ENCODE measurements at regions not wholly inside any gene's neighbourhood (a gene's known extent, or its start where the extent isn't known, plus 50 kb on each side); places are given as distances from the start of the nearest gene placed in this dataset.
A peak's percentile ranks its signal among the peaks of the same experiment; 100 is the strongest.

- DNase-seq (ENCODE audit: low read depth) = no peak
Measured at GRCh38 chr6:134523051-134523450, 205.1 kb upstream of the SGK1 start.

DNA sequence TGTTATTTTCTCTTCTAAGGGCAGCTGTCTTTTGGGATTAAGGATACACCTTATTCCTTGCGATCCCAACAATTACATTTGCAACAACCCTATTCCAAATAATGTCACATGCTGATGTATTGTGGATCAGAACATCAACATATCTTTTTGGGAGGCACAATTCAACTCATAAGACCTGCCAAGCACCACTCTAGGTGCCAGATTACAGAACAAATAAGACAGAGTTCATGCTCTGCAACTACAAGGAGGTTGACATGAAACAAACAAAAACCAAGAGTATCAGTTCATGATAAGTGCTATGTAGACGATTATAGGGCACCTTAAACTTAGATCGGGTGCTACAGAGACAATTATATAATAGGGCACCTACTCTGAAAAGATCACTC lies 203.2 kb upstream of the SGK1 start:
- no peak for DNase-seq (ENCODE audit: low read depth)

DNA sequence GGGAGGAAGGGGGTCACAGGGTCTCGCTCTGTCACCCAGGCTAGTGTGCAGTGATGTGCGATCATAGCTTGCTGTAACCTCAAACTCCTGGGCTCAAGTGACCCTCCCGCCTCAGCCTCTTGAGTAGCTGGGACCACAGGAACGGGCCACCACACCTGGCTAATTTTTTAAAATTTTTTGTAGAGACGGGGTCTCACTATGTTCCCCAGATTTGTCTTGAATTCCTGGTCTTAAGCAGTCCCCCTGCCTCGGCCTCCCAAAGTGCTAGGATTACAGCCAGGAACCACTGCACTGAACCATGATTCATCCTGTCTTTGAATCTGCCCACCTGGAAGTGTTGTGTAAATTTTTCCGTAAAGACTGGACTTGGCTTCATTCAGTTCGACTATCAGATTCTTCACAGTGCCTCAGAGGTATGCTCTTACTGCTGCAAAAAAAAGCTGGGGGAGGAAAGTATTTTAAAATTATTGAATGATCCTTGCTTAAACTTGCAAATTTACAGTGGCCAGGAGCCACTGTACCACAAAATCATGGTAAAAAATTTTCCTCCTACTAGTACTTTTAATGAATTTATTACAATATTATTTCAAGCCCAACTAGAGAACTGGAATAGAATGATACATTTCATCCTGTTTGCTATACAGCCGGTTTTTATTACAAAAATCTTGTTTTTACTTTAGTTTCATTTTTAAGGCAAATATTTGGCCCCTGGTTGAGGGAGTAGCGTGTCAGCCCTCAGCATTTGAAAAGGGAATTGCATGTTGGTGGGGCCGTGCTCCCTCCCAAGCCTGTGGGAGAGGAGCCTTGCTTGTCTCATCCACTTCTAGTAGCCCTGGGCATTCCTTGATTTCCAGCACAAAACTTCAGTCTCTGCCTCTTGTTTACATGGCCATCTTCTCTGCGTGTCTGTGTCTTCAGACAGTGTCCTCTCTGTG lies 202.5 kb upstream of the SGK1 start:
- no peak for DNase-seq (ENCODE audit: low read depth)

DNA sequence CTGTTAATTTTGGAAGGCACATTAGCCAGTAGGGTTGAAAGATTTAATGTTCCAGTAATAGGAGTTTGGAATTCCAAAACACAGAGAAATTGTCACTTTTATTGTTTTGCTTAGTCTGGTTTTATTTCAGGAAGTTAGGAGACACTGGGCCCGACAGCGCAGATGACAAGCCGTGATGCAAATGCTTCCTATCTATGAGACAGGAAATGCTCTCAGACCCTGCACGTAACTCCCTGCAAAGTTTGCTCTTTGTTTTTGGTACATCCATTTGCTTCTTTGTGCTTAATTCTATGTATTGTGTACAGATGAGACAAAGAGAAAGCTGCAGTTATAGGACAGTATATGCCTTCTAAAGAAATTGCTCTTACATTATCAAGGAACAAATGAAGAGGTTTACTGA lies 201.6 kb upstream of the SGK1 start:
- DNase-seq (ENCODE audit: low read depth) = no peak

GRCh38 chr6:134517868-134518267 lies 200.0 kb upstream of the SGK1 start:
- no peak for DNase-seq (ENCODE audit: low read depth)

DNA sequence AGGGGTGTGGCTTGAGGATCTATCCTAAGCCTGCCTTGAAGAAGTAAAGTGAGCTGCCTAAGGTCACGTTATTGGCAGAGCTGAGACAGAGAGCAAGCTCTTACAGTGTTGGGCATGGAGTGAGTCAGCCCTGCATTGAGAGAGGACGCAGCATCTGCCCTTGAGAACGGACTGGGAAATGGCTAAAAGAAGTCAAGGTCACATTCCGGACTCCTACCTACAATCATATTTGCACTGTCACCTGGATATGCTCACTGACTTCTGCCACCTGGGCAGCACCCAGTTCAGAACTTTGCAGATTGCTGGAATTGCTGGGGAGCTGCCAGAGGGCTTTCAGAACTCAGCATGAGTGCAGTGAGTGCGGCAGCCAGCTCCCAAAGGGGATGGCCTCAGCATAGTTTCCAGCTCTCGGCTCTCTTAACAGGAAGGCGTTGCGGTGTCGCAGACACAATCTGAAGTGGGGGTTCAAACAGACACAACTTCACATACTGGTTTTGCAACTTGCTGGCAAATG lies 199.3 kb upstream of the SGK1 start:
- DNase-seq (ENCODE audit: low read depth) = peak; percentile 80

- DNase-seq (ENCODE audit: low read depth) = no peak
Measured at GRCh38 chr6:134516582-134516981, 198.7 kb upstream of the SGK1 start.

- DNase-seq (ENCODE audit: low read depth) = no peak
Measured at GRCh38 chr6:134515986-134516385, 198.1 kb upstream of the SGK1 start.

GRCh38 chr6:134512981-134513391 lies 195.1 kb upstream of the SGK1 start:
- DNase-seq (ENCODE audit: low read depth) = no peak

DNA sequence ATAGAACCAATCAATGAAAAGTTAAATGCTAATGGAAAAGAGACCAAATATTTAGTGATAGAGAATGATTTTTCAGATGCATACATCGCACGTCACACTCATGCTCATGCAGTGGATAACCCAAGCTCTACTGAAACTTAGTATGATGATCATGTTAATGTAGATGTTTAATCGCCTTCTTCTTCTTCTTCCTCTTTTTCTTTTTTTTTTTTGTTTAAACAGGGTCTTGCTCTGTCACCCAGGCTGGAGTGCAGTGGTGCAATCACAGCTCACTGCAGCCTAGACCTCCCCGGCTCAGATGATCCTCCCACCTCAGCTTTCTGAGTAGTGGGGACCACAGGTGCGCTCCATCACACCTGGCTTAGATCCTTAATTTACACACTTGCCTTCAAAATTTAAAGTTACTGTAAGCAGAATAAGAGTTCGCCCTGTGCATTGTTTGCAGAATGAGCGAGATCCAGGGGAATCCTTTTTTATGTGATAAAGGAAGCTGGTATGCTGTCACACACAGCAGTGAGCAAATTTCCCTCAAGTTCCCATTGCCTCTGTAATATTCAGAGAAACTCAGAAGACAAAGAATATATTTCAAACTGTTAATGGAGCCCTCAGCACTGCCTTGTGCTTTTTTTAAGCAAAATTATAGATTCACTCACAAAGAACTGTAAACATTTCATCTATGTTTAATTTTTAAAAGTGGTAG lies 194.2 kb upstream of the SGK1 start:
- no peak for DNase-seq (ENCODE audit: low read depth)

- no peak for DNase-seq (ENCODE audit: low read depth)
Measured at GRCh38 chr6:134510920-134511319, 193.0 kb upstream of the SGK1 start.

DNA sequence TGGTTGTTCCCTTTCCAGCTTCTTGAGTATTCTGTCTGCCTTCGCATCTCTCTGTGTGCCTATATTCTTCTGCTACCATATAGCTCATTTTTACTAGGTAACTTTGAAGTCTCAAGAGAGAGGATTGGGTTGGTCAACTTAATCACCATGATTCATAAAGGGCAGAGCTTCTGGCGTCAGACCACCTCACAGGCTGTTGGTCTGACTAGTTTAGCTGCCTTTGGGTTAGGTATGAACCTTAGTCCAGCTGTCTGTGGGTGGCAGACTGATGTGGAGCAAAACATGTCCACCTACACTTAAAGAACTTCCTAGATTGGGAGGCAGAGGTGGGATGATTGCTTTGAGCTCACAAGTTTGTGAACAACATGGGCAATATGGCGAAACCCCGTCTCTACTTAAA lies 192.2 kb upstream of the SGK1 start:
- DNase-seq (ENCODE audit: low read depth) = no peak

- DNase-seq (ENCODE audit: low read depth) = peak; percentile 17
Measured at GRCh38 chr6:134508862-134509498, 191.1 kb upstream of the SGK1 start.

- DNase-seq (ENCODE audit: low read depth) = no peak
Measured at GRCh38 chr6:134506162-134506561, 188.2 kb upstream of the SGK1 start.

DNA sequence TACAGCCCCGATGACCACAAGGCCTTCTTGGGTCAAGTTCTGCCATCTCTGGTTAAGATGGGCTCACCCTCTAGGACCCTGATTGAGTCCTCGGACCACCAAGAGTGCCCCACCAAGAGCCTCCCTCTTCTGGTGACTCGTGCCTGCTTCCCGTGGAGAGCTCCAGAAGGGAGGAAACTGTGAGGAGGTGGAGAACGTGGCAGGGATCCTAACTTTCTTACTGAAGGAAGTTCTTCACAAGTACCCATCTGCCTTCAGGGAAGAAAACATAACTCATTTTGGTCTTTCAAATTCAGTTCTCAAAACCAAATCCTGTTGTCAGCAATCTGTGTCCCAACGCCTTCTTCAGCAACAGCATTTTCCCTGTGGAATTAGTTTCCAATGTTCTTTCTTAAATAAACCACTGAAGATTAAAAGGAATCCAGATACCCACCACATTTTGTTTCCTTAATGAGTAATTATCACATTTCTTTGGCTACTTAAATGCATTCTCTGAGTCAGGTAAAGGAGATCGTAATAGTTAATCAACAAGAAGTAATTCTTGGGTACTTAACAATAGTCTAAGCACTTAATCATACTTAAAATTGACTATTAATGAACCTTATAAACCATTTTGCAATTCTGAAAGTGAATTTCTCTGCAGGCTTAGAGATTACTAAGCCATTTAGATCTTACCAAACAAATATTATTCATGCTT lies 185.8 kb upstream of the SGK1 start:
- DNase-seq (ENCODE audit: low read depth) = no peak

- no peak for DNase-seq (ENCODE audit: low read depth)
Measured at GRCh38 chr6:134502614-134503549, 185.0 kb upstream of the SGK1 start.

DNA sequence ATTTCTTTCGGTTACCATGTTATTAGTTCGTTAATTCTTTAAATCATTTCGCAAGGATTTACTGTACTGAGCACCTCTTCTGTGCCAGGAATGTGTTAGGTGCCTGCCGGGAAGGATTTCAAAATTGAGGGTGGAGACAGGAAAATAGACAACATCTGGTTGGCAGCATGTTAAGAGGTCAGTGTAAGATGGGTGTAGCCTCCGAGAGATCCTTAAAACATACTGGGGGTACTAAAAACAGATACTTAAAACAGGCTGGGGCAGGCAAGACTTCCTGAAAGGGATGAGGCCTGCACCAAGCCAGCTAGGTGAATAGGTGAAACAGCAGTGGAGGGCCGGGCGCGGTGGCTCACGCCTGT lies 178.0 kb upstream of the SGK1 start:
- DNase-seq (ENCODE audit: low read depth) = no peak

DNA sequence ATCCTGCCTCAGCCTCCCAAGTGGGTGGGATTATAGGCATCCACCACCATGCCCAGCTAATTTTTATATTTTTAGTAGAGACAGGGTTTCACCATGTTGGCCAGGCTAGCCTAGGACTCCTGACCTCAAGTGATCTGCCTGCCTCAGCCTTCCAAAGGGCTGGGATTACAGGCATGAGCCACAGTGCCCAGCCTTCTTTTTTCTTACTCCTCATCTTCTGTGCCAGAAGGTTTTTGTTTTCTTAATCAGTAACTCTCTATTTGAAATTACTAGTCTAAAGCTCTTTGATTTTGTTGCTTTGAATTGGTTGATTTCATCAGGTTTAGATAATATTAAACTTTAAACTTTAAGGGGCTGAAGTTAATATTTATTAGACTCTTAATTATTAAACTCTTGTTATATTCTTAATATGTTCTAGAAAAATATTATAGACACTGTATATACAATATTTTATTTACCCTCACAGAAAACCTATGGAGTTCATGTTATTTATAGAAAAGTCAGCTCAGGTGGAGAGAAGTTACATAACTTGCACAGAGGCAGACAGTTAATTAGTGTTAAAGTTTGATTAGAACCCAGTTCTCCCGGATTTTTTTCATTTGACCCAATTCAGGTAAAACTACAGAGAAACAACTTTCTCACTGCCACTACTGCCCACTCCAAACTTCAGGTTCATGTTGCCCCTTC lies 177.4 kb upstream of the SGK1 start:
- DNase-seq (ENCODE audit: low read depth) = no peak

GRCh38 chr6:134493789-134494188 lies 175.9 kb upstream of the SGK1 start:
- DNase-seq (ENCODE audit: low read depth) = peak; percentile 44

GRCh38 chr6:134491477-134491876 lies 173.6 kb upstream of the SGK1 start:
- DNase-seq (ENCODE audit: low read depth) = no peak

Measured in ELR (cell line).